GM12892 (cell line): ENCODE measurements at regions not wholly inside any gene's neighbourhood (a gene's known extent, or its start where the extent isn't known, plus 50 kb on each side); places are given as distances from the start of the nearest gene placed in this dataset.

Experiments used
- DNase-seq: peaks from one replicate; pipeline ENCODE4 v3.0.0; 2011; ENCODE audit not compliant: insufficient read length
- FAIRE-seq: peaks from 2 replicates; lab custom pipeline; 2011; peaks lifted over from hg19 to GRCh38; lab: Jason Lieb, UNC
- POLR2A ChIP-seq: IDR thresholded peaks from 2 replicates; pipeline ENCODE4 v1.6.1; 2011; ENCODE audit warnings: low read depth, low read length, control low read depth
- POLR2AphosphoS5 ChIP-seq: IDR thresholded peaks from 2 replicates; pipeline ENCODE4 v1.6.1; 2011; ENCODE audit warnings: low read depth, low read length, control low read depth
- TAF1 ChIP-seq: IDR thresholded peaks from 2 replicates; pipeline ENCODE4 v1.6.1; 2011; ENCODE audit warnings: low read depth, mild to moderate bottlenecking, control low read depth, low read length, borderline replicate concordance

GRCh38 chr1:193960499-193960898 is 774.1 kb upstream of the B3GALT2 start:
- DNase-seq (no peak), FAIRE-seq (no peak)
- TF ChIP-seq POLR2A (no peak), POLR2AphosphoS5 (no peak), TAF1 (no peak)

GRCh38 chr1:193960040-193960439 is 773.6 kb upstream of the B3GALT2 start:
- DNase-seq, result no peak
- FAIRE-seq, result no peak
- TF ChIP-seq POLR2A, result no peak
- no peak for TF ChIP-seq TAF1
- TF ChIP-seq POLR2AphosphoS5, result no peak

- no peak for DNase-seq
- TF ChIP-seq TAF1 (no peak), POLR2AphosphoS5 (no peak), POLR2A (no peak)
- FAIRE-seq, result no peak
Observed at GRCh38 chr1:193957556-193958095, 771.2 kb upstream of the B3GALT2 start.

GRCh38 chr1:193952778-193953374 is 766.5 kb upstream of the B3GALT2 start:
- no peak for FAIRE-seq
- TF ChIP-seq POLR2A (no peak), POLR2AphosphoS5 (no peak), TAF1 (no peak)
- no peak for DNase-seq

- TF ChIP-seq TAF1, result no peak
- no peak for TF ChIP-seq POLR2A
- TF ChIP-seq POLR2AphosphoS5, result no peak
- FAIRE-seq (no peak), DNase-seq (no peak)
Observed at GRCh38 chr1:193951984-193952383, 765.6 kb upstream of the B3GALT2 start.

GRCh38 chr1:193944454-193944853 is 758.0 kb upstream of the B3GALT2 start:
- TF ChIP-seq POLR2AphosphoS5 (no peak), POLR2A (no peak), TAF1 (no peak)

GRCh38 chr1:193940176-193940575 is 753.8 kb upstream of the B3GALT2 start:
- DNase-seq (no peak), FAIRE-seq (no peak)
- TF ChIP-seq POLR2AphosphoS5, result no peak
- TF ChIP-seq POLR2A, result no peak

More at GRCh38 chr1:193944454-193944853, 758.0 kb upstream of the B3GALT2 start:
- FAIRE-seq, result no peak
- DNase-seq, result no peak

- no peak for TF ChIP-seq POLR2AphosphoS5
- no peak for TF ChIP-seq TAF1
- no peak for TF ChIP-seq POLR2A
- DNase-seq (no peak), FAIRE-seq (no peak)
Observed at GRCh38 chr1:193939585-193939984, 753.2 kb upstream of the B3GALT2 start.

GRCh38 chr1:193937308-193937707 is 750.9 kb upstream of the B3GALT2 start:
- FAIRE-seq (no peak), DNase-seq (no peak)
- TF ChIP-seq POLR2AphosphoS5 (no peak), POLR2A (no peak), TAF1 (no peak)

- no peak for TF ChIP-seq POLR2AphosphoS5
- no peak for TF ChIP-seq TAF1
- no peak for TF ChIP-seq POLR2A
- DNase-seq, result no peak
- no peak for FAIRE-seq
Observed at GRCh38 chr1:193932979-193933378, 746.6 kb upstream of the B3GALT2 start.

GRCh38 chr1:193931356-193931755 is 744.9 kb upstream of the B3GALT2 start:
- FAIRE-seq (no peak), DNase-seq (no peak)
- TF ChIP-seq POLR2A (no peak), POLR2AphosphoS5 (no peak), TAF1 (no peak)

GRCh38 chr1:193929374-193930033 is 743.1 kb upstream of the B3GALT2 start:
- no peak for FAIRE-seq
- TF ChIP-seq POLR2A (no peak), POLR2AphosphoS5 (no peak), TAF1 (no peak)
- no peak for DNase-seq
